IMR-90 (cell line): ENCODE measurements at regions not wholly inside any gene's neighbourhood (a gene's known extent, or its start where the extent isn't known, plus 50 kb on each side); places are given as distances from the start of the nearest gene placed in this dataset.

ENCODE experiments used
- ATAC-seq: fragments of 200-7000 bp; cut with Tn5 transposase; 2 replicates; pipeline ENCODE4 v1.9.1; 2020; ENCODE audit warnings: low read depth, mild to moderate bottlenecking, moderate library complexity
- BruUV-seq: library from RNA; stranded (reverse); fragments of 400-500 nt; replicated peaks from 2 replicates; lab custom pipeline; 2021; lab: Mats Ljungman, UMichigan
- CTCF ChIA-PET: fragments of 300-600 bp; formaldehyde crosslinking; extraction: SDS; loops from one replicate; lab custom pipeline; 2021; ENCODE audit warnings: antibody characterized with exemption; lab: Yijun Ruan, JAX
- POLR2A ChIA-PET: fragments of 300-600 bp; sonication (Branson Sonifier 250); formaldehyde crosslinking; loops from one replicate; lab custom pipeline; 2022; ENCODE audit warnings: antibody characterized with exemption; ENCODE audit not compliant: unreplicated experiment; lab: Charles Lee
- DNase-seq: peaks from one replicate; pipeline ENCODE4 v3.0.0; 2013
- H2AFZ ChIP-seq: replicated peaks from 2 replicates; pipeline ENCODE3; 2013; ENCODE audit warnings: low read length, mild to moderate bottlenecking; ENCODE audit not compliant: poor library complexity
- H2AK5ac ChIP-seq: 2 replicates; pipeline ENCODE4 v1.6.1; 2013; ENCODE audit warnings: low read depth, low read length, inconsistent platforms
- H2AK9ac ChIP-seq: replicated peaks from 2 replicates; pipeline ENCODE3; 2013; ENCODE audit warnings: mild to moderate bottlenecking, low read depth, low read length, moderate library complexity; ENCODE audit not compliant: poor library complexity
- H2BK120ac ChIP-seq: 2 replicates; pipeline ENCODE4 v1.6.1; 2013; ENCODE audit warnings: low read depth, low read length, inconsistent platforms
- H2BK15ac ChIP-seq: 3 replicates; pipeline ENCODE4 v1.6.1; 2013; ENCODE audit warnings: low read depth, low read length, inconsistent platforms
- H2BK20ac ChIP-seq: 2 replicates; pipeline ENCODE4 v1.6.1; 2013; ENCODE audit warnings: low read depth, mild to moderate bottlenecking, inconsistent platforms, low read length, moderate library complexity
- H2BK5ac ChIP-seq: 2 replicates; pipeline ENCODE4 v1.6.1; 2013; ENCODE audit warnings: mild to moderate bottlenecking, low read depth, low read length, inconsistent platforms; ENCODE audit not compliant: poor library complexity, severe bottlenecking
- H3K14ac ChIP-seq: replicated peaks from 2 replicates; pipeline ENCODE4 v1.6.1; 2013; ENCODE audit warnings: low read depth, low read length, inconsistent platforms
- H3K18ac ChIP-seq: 2 replicates; pipeline ENCODE4 v1.6.1; 2013; ENCODE audit warnings: low read depth, low read length, control low read depth
- H3K23ac ChIP-seq: 2 replicates; pipeline ENCODE4 v1.6.1; 2013; ENCODE audit warnings: low read depth, low read length, inconsistent platforms
- H3K27ac ChIP-seq: 2 replicates; pipeline ENCODE4 v1.5.1; 2013; ENCODE audit warnings: mild to moderate bottlenecking, control low read depth, low read length; ENCODE audit not compliant: insufficient read depth
- H3K27me3 ChIP-seq: 2 replicates; pipeline ENCODE4 v1.6.1; 2013; ENCODE audit warnings: low read length; ENCODE audit not compliant: control insufficient read depth, insufficient read depth
- H3K36me3 ChIP-seq: 2 replicates; pipeline ENCODE4 v1.6.1; 2013; ENCODE audit warnings: low read length, mixed read lengths; ENCODE audit not compliant: control insufficient read depth, insufficient read depth
- H3K4ac ChIP-seq: 2 replicates; pipeline ENCODE4 v1.6.1; 2013; ENCODE audit warnings: low read depth, low read length, inconsistent platforms
- H3K4me1 ChIP-seq: 2 replicates; pipeline ENCODE4 v1.6.1; 2013; ENCODE audit warnings: low read length, mixed read lengths; ENCODE audit not compliant: control insufficient read depth, insufficient read depth
- H3K4me2 ChIP-seq: 2 replicates; pipeline ENCODE4 v1.6.1; 2013; ENCODE audit warnings: low read depth, mild to moderate bottlenecking, control low read depth, low read length, moderate library complexity
- H3K4me3 ChIP-seq: 2 replicates; pipeline ENCODE4 v1.5.1; 2013; ENCODE audit warnings: low read depth, mild to moderate bottlenecking, control low read depth, low read length, moderate library complexity; ENCODE audit not compliant: insufficient read depth
- H3K56ac ChIP-seq: 2 replicates; pipeline ENCODE4 v1.6.1; 2013; ENCODE audit warnings: low read length, inconsistent platforms; ENCODE audit not compliant: insufficient read depth; ENCODE audit errors: extremely low read depth
- H3K79me1 ChIP-seq, 2 experiments: 2 replicates each; pipeline ENCODE4 v1.6.1; 2013; ENCODE audit warnings: low read length in 2 of 2, inconsistent platforms in 1 of 2, low read depth in 1 of 2
- H3K9ac ChIP-seq: 2 replicates; pipeline ENCODE4 v1.6.1; 2013; ENCODE audit warnings: low read depth, low read length, control low read depth
- H3K9me1 ChIP-seq: 2 replicates; pipeline ENCODE4 v1.6.1; 2013; ENCODE audit warnings: low read length, inconsistent platforms; ENCODE audit not compliant: insufficient read depth
- H3K9me3 ChIP-seq: 2 replicates; pipeline ENCODE4 v1.6.1; 2013; ENCODE audit warnings: low read length; ENCODE audit not compliant: control insufficient read depth, insufficient read depth
- H4K20me1 ChIP-seq: 2 replicates; pipeline ENCODE4 v1.6.1; 2013; ENCODE audit warnings: low read length, inconsistent platforms; ENCODE audit not compliant: insufficient read depth
- H4K5ac ChIP-seq: 2 replicates; pipeline ENCODE4 v1.6.1; 2013; ENCODE audit warnings: mild to moderate bottlenecking, low read depth, low read length, control low read depth
- H4K8ac ChIP-seq, 2 experiments: 2 replicates each; pipeline ENCODE4 v1.6.1; 2013; ENCODE audit warnings: low read depth in 2 of 2, low read length in 2 of 2, control low read depth in 1 of 2, inconsistent platforms in 1 of 2
- H4K91ac ChIP-seq: 2 replicates; pipeline ENCODE4 v1.6.1; 2013; ENCODE audit warnings: low read depth, low read length, inconsistent platforms; ENCODE audit not compliant: insufficient read depth
- CEBPB ChIP-seq: IDR thresholded peaks from 2 replicates; pipeline ENCODE4 v1.6.1; 2012; ENCODE audit warnings: low read depth, low read length, improper control_type of control experiment
- RFX5 ChIP-seq: IDR thresholded peaks from 2 replicates; pipeline ENCODE4 v1.8.0; 2012; ENCODE audit warnings: low read depth, mild to moderate bottlenecking, low read length, moderate library complexity
- WGBS, 2 experiments: methylation state at CpG; one replicate each; pipeline versions ENCODE4 v1.1.5 to v1.1.7; 2013; ENCODE audit warnings: missing lambda C conversion rate in 2 of 2; ENCODE audit not compliant: insufficient read length in 1 of 2; ENCODE audit errors: extremely low coverage in 2 of 2; 5-methylcytosine and 5-hydroxymethylcytosine counted together
- dilution Hi-C: fragments of 300-500 bp; cut with HindIII; formaldehyde crosslinking; loops from one replicate; pipeline ENCODE4 v1.14.3; 2018; ENCODE audit warnings: low sequenced_read_pairs; ENCODE audit not compliant: unreplicated experiment
- in situ Hi-C: fragments of 300-500 bp; cut with MboI; formaldehyde crosslinking; loops from 3 replicates; pipeline ENCODE4 v1.14.3; 2019; ENCODE audit warnings: low sequenced_read_pairs, inconsistent platforms, mixed read lengths
- intact Hi-C: fragments of 100-400 bp; cut with micrococcal nuclease; formaldehyde crosslinking; loops from 2 replicates; pipeline ENCODE4 v1.10.0; 2022
- TF ChIP-seq, protein P1 (sequence below): fragments of 150-350 bp; IDR thresholded peaks from 2 replicates; pipeline ENCODE4 v1.6.1; 2017; ENCODE audit warnings: mild to moderate bottlenecking, antibody characterized with exemption, low read length, low read depth
- TF ChIP-seq, protein P2 (sequence below): fragments of 150-350 bp; IDR thresholded peaks from 2 replicates; pipeline ENCODE4 v1.6.1; 2016; ENCODE audit warnings: low read depth, mild to moderate bottlenecking, low read length, moderate library complexity, borderline replicate concordance
- TF ChIP-seq, protein P3 (sequence below): conservative IDR thresholded peaks from 2 replicates; pipeline ENCODE4 v1.5.1; 2012; ENCODE audit warnings: mild to moderate bottlenecking, low read depth, low read length, improper control_type of control experiment

DNA sequence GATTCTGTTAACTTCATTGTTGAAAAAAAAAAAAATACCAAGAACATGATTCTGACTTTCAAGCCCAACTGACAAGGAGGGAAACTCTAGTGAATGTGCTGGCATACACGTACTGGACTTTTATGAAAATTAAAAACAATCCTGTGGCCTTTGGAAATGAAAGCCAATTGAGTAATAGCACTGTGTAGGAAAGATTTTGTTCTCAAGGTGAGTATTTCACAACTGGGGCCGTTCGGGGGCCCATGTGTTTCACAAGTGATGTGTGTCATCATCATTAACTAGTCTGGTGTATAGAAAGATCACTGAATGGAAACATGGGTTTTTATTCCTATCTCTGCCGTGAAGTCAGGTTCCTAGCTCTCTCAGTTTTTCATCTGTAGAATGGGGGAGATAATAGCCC lies 605.0 kb upstream of the CLINT1 start:
- no peak for ATAC-seq

More for the DNA sequence above, 605.0 kb upstream of the CLINT1 start:
- Histone ChIP-seq H3K4me2 (no peak overlapping the region), H4K91ac (no peak overlapping the region), H3K27me3 (peaks cover 2% of the 10 kb centered on the region; the same call in 1 of the 2 replicates), H3K23ac (no peak overlapping the region), H3K79me1 (no peaks in the 10 kb centered on the region), H3K36me3 (no peaks in the 10 kb centered on the region), H3K14ac (no peak overlapping the region), H2AK9ac (no peak overlapping the region), H4K8ac (no peak overlapping the region), H2AFZ (no peak overlapping the region), H4K5ac (no peak overlapping the region), H3K9me1 (no peaks in the 10 kb centered on the region), H3K4me1 (no peaks in the 10 kb centered on the region), H2BK20ac (no peak overlapping the region), H3K56ac (no peak overlapping the region), H2AK5ac (no peak overlapping the region), H2BK120ac (no peak overlapping the region), H3K27ac (no peak overlapping the region), H3K4ac (no peak overlapping the region), H3K4me3 (no peak overlapping the region), H3K9ac (no peak overlapping the region), H2BK5ac (no peak overlapping the region), H4K20me1 (no peaks in the 10 kb centered on the region), H3K18ac (no peak overlapping the region), H2BK15ac (no peak overlapping the region), H3K9me3 (no peaks in the 10 kb centered on the region)
- intact Hi-C loops = no loop called here
- peak; percentile 10 for DNase-seq
- TF ChIP-seq CEBPB (peak; percentile 15; the same call in 1 of the 2 replicates), RFX5 (no peak)
- TF ChIP-seq, protein P1, sequence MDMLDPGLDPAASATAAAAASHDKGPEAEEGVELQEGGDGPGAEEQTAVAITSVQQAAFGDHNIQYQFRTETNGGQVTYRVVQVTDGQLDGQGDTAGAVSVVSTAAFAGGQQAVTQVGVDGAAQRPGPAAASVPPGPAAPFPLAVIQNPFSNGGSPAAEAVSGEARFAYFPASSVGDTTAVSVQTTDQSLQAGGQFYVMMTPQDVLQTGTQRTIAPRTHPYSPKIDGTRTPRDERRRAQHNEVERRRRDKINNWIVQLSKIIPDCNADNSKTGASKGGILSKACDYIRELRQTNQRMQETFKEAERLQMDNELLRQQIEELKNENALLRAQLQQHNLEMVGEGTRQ = no peak
- TF ChIP-seq, protein P2, sequence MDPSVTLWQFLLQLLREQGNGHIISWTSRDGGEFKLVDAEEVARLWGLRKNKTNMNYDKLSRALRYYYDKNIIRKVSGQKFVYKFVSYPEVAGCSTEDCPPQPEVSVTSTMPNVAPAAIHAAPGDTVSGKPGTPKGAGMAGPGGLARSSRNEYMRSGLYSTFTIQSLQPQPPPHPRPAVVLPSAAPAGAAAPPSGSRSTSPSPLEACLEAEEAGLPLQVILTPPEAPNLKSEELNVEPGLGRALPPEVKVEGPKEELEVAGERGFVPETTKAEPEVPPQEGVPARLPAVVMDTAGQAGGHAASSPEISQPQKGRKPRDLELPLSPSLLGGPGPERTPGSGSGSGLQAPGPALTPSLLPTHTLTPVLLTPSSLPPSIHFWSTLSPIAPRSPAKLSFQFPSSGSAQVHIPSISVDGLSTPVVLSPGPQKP = no peak
- TF ChIP-seq, protein P3, sequence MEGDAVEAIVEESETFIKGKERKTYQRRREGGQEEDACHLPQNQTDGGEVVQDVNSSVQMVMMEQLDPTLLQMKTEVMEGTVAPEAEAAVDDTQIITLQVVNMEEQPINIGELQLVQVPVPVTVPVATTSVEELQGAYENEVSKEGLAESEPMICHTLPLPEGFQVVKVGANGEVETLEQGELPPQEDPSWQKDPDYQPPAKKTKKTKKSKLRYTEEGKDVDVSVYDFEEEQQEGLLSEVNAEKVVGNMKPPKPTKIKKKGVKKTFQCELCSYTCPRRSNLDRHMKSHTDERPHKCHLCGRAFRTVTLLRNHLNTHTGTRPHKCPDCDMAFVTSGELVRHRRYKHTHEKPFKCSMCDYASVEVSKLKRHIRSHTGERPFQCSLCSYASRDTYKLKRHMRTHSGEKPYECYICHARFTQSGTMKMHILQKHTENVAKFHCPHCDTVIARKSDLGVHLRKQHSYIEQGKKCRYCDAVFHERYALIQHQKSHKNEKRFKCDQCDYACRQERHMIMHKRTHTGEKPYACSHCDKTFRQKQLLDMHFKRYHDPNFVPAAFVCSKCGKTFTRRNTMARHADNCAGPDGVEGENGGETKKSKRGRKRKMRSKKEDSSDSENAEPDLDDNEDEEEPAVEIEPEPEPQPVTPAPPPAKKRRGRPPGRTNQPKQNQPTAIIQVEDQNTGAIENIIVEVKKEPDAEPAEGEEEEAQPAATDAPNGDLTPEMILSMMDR = no peak
- dilution Hi-C loops = no loop called here
- BruUV-seq = no TSS peak
- ChIA-PET CTCF (no interaction called here), POLR2A (no interaction called here)
- in situ Hi-C loops = no loop called here
- WGBS, 2 experiments = no CpG with 5 or more reads among the region's 4 CpGs
